ENCODE measurements at regions not wholly inside any gene's neighbourhood (a gene's known extent, or its start where the extent isn't known, plus 50 kb on each side); places are given as distances from the start of the nearest gene placed in this dataset.

- no peak for DNase-seq (ENCODE audit: low read depth)
- H3K27me3 ChIP-seq (ENCODE audit: control insufficient read depth, insufficient read depth, low read length), result peaks cover 9% of the 10 kb centered on the region
- no peaks in the 10 kb centered on the region for H3K36me3 ChIP-seq (ENCODE audit: control insufficient read depth, insufficient read depth, low read length)
- no peak for TF ChIP-seq CTCF (IDR thresholded peaks at IDR 0.05; ENCODE audit: insufficient read depth, low read length, poor library complexity, severe bottlenecking)
- no peak overlapping the region for H3K4me3 ChIP-seq (ENCODE audit: low read depth, low read length)
These were observed 58.7 kb upstream of the SH3RF3 start for GRCh38 chr2:109070290-109070689.

GRCh38 chr2:109069331-109070194 lies 59.4 kb upstream of the SH3RF3 start:
- DNase-seq (ENCODE audit: low read depth), result no peak
- Histone ChIP-seq H3K36me3 (ENCODE audit: control insufficient read depth, insufficient read depth, low read length) (no peaks in the 10 kb centered on the region), H3K27me3 (ENCODE audit: control insufficient read depth, insufficient read depth, low read length) (peaks cover 9% of the 10 kb centered on the region), H3K4me3 (ENCODE audit: low read depth, low read length) (no peak overlapping the region)
- TF ChIP-seq CTCF (IDR thresholded peaks at IDR 0.05; ENCODE audit: insufficient read depth, low read length, poor library complexity, severe bottlenecking), result no peak

GRCh38 chr2:109068811-109069210 lies 60.2 kb upstream of the SH3RF3 start:
- TF ChIP-seq CTCF (IDR thresholded peaks at IDR 0.05; ENCODE audit: insufficient read depth, low read length, poor library complexity, severe bottlenecking), result no peak
- H3K4me3 ChIP-seq (ENCODE audit: low read depth, low read length), result no peak overlapping the region

GRCh38 chr2:109067631-109068125 lies 61.3 kb upstream of the SH3RF3 start:
- H3K36me3 ChIP-seq (ENCODE audit: control insufficient read depth, insufficient read depth, low read length), result no peaks in the 10 kb centered on the region
- DNase-seq (ENCODE audit: low read depth), result no peak
- TF ChIP-seq CTCF (IDR thresholded peaks at IDR 0.05; ENCODE audit: insufficient read depth, low read length, poor library complexity, severe bottlenecking), result no peak
- H3K4me3 ChIP-seq (ENCODE audit: low read depth, low read length), result no peak overlapping the region
- peaks cover 16% of the 10 kb centered on the region for H3K27me3 ChIP-seq (ENCODE audit: control insufficient read depth, insufficient read depth, low read length)

More at GRCh38 chr2:109068811-109069210, 60.2 kb upstream of the SH3RF3 start:
- Histone ChIP-seq H3K27me3 (ENCODE audit: control insufficient read depth, insufficient read depth, low read length) (peaks cover 9% of the 10 kb centered on the region), H3K36me3 (ENCODE audit: control insufficient read depth, insufficient read depth, low read length) (no peaks in the 10 kb centered on the region)
- DNase-seq (ENCODE audit: low read depth), result no peak

GRCh38 chr2:109066917-109067597 lies 61.9 kb upstream of the SH3RF3 start:
- Histone ChIP-seq H3K36me3 (ENCODE audit: control insufficient read depth, insufficient read depth, low read length) (no peaks in the 10 kb centered on the region), H3K27me3 (ENCODE audit: control insufficient read depth, insufficient read depth, low read length) (peaks cover 16% of the 10 kb centered on the region), H3K4me3 (ENCODE audit: low read depth, low read length) (no peak overlapping the region)
- TF ChIP-seq CTCF (IDR thresholded peaks at IDR 0.05; ENCODE audit: insufficient read depth, low read length, poor library complexity, severe bottlenecking), result no peak
- DNase-seq (ENCODE audit: low read depth), result no peak

Measured in kidney epithelial cell (primary cell).